ENCODE measurements at regions not wholly inside any gene's neighbourhood (a gene's known extent, or its start where the extent isn't known, plus 50 kb on each side); places are given as distances from the start of the nearest gene placed in this dataset.

DNA sequence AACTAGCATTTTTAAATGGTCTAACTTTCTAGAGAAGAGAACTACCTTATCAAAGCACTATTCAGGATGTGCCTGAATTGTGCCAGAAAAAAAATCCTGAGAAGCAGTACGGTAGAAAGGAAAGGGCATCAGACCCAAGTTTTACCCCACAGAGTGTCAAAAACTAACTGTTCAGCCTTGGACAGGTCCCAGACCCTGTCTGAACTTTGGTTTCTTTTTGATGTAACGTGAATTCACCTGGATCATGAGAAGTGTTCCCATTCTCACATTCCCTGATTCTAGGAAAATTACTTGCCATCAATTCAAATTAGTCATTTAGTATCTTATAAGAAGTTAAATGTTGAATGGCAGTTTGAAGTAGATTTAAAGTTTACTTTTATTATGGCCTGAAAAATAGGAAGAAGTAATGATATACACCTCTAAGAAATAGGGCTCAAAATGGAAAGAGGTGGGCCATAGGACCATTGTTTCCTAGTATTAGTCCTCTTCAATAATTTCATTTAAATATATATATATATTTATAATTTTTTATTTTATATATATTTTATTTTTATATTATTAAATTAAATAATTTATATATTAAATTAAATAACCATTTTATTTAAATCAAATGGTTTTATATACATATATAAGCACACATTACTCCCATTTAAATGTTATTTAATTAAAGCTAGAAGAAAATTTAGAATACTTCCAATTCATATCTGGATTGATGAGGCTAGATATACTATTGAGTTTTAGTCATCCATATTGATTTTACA, 181.9 kb upstream of the PPARGC1A start:
- H3K9me3 ChIP-seq (ENCODE audit: control insufficient read depth in 4 of 4, low read length in 3 of 4) = no peaks in the 10 kb centered on the region
- H3K9ac ChIP-seq (ENCODE audit: low read depth in 1 of 2, low read length in 2 of 2) = no peak overlapping the region
- H3K4me3 ChIP-seq (ENCODE audit: low read depth in 1 of 3, low read length in 3 of 3) = no peak overlapping the region
- H3K4me1 ChIP-seq (ENCODE audit: control insufficient read depth in 4 of 4, insufficient read depth in 4 of 4, low read length in 3 of 4) = peaks cover 0 to 13% (median under 1%) of the 10 kb centered on the region in 4 donors
- TF ChIP-seq FOXA2 (IDR thresholded peaks at IDR 0.05) = no peak
- TF ChIP-seq RXRA (IDR thresholded peaks at IDR 0.05) = peak; percentile 23 to 61
- peak in 1 of 2 donors; percentile 22 for TF ChIP-seq RAD21 (IDR thresholded peaks at IDR 0.05)
- peak; percentile 59 to 62 for TF ChIP-seq HNF4A (conservative IDR thresholded peaks at IDR 0.05)
- TF ChIP-seq, protein P1, sequence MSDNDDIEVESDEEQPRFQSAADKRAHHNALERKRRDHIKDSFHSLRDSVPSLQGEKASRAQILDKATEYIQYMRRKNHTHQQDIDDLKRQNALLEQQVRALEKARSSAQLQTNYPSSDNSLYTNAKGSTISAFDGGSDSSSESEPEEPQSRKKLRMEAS (IDR thresholded peaks at IDR 0.05) = no peak
- H3K27me3 ChIP-seq (ENCODE audit: control insufficient read depth in 4 of 4, insufficient read depth in 4 of 4, low read length in 3 of 4) = no peaks in the 10 kb centered on the region
- no peaks in the 10 kb centered on the region for H3K36me3 ChIP-seq (ENCODE audit: control insufficient read depth in 4 of 4, insufficient read depth in 3 of 4, low read depth in 1 of 4, low read length in 3 of 4)
- H3K27ac ChIP-seq (ENCODE audit: low read depth in 1 of 2, low read length in 2 of 2) = no peak overlapping the region
- no peak for DNase-seq (ENCODE audit: low spot score)
- WGBS = 24% methylated on average over 2 of the region's 2 CpGs

DNA sequence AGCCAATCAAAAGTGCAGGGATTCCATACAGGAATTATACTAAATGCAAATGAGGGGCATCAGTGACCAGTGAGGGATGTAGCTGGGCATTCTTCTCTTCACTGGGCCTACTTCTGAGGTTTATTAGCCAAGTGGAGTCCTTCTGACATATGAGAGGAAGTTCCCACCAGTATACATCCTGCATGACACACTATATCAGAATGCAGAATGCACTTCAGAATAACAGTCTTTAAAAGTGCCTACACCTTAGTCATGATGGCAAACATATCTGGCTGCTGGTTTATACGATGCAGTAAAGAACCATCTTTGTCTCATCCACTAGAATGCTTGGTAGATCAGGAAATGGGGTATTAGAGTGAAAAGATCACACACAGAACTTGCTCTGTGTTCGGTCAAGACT, 180.3 kb upstream of the PPARGC1A start:
- TF ChIP-seq HNF4A (conservative IDR thresholded peaks at IDR 0.05) = no peak
- no peak for TF ChIP-seq YY1 (IDR thresholded peaks at IDR 0.05)
- H3K4me3 ChIP-seq (ENCODE audit: low read depth in 1 of 3, low read length in 3 of 3) = no peak overlapping the region
- H3K36me3 ChIP-seq (ENCODE audit: control insufficient read depth in 4 of 4, insufficient read depth in 3 of 4, low read depth in 1 of 4, low read length in 3 of 4) = no peaks in the 10 kb centered on the region
- H3K27ac ChIP-seq (ENCODE audit: low read depth in 1 of 2, low read length in 2 of 2) = no peak overlapping the region
- H3K9me3 ChIP-seq (ENCODE audit: control insufficient read depth in 4 of 4, low read length in 3 of 4) = no peaks in the 10 kb centered on the region
- H3K9ac ChIP-seq (ENCODE audit: low read depth in 1 of 2, low read length in 2 of 2) = no peak overlapping the region
- no peaks in the 10 kb centered on the region for H3K27me3 ChIP-seq (ENCODE audit: control insufficient read depth in 4 of 4, insufficient read depth in 4 of 4, low read length in 3 of 4)
- peaks cover 0 to 13% (median under 1%) of the 10 kb centered on the region in 4 donors for H3K4me1 ChIP-seq (ENCODE audit: control insufficient read depth in 4 of 4, insufficient read depth in 4 of 4, low read length in 3 of 4)
- DNase-seq (ENCODE audit: low spot score) = no peak
- WGBS = 95% methylated on average over 2 of the region's 2 CpGs

DNA sequence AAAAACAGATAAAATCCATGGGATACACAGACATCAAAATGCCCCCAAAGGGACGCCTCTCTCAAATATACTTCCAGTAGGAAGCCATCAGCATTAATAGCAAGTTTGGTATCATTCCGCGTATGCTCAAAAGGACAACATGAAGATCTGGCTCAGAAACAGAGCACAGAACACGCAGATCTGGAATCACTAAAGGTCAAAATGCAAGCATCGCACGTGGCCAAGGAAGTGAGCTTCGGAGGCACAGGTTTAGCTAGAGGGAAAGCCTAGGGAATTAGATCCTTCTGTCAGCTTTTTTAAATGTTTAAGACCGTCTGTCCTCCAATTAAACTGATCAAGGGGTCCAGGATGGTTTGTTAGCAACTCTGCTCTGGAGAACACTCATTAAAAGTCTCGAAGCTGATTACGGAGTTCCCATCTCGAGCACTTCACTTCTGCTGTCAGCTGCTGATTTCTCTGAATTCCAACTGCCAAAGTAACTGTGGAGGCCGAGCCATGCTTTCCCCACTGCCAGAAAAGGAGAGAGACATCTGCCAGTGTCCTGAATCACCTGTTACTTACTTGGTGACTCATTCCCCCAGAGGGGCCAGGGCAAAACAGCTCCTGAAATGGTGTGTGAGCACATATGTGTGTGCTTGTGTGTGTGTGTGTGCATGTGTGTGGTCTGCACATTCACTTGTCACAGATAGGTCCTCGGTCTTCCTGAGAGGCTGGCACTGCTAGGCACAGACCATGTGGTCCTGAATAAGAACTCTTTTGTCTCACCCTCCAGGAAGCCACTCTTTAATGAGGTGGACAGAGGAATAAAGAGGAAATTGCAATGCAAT, 177.7 kb upstream of the PPARGC1A start:
- TF ChIP-seq, protein P2, sequence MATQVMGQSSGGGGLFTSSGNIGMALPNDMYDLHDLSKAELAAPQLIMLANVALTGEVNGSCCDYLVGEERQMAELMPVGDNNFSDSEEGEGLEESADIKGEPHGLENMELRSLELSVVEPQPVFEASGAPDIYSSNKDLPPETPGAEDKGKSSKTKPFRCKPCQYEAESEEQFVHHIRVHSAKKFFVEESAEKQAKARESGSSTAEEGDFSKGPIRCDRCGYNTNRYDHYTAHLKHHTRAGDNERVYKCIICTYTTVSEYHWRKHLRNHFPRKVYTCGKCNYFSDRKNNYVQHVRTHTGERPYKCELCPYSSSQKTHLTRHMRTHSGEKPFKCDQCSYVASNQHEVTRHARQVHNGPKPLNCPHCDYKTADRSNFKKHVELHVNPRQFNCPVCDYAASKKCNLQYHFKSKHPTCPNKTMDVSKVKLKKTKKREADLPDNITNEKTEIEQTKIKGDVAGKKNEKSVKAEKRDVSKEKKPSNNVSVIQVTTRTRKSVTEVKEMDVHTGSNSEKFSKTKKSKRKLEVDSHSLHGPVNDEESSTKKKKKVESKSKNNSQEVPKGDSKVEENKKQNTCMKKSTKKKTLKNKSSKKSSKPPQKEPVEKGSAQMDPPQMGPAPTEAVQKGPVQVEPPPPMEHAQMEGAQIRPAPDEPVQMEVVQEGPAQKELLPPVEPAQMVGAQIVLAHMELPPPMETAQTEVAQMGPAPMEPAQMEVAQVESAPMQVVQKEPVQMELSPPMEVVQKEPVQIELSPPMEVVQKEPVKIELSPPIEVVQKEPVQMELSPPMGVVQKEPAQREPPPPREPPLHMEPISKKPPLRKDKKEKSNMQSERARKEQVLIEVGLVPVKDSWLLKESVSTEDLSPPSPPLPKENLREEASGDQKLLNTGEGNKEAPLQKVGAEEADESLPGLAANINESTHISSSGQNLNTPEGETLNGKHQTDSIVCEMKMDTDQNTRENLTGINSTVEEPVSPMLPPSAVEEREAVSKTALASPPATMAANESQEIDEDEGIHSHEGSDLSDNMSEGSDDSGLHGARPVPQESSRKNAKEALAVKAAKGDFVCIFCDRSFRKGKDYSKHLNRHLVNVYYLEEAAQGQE (IDR thresholded peaks at IDR 0.05) = no peak
- TF ChIP-seq, protein P1 (IDR thresholded peaks at IDR 0.05) = no peak
- TF ChIP-seq FOXA2 (IDR thresholded peaks at IDR 0.05) = no peak
- TF ChIP-seq, protein P3, sequence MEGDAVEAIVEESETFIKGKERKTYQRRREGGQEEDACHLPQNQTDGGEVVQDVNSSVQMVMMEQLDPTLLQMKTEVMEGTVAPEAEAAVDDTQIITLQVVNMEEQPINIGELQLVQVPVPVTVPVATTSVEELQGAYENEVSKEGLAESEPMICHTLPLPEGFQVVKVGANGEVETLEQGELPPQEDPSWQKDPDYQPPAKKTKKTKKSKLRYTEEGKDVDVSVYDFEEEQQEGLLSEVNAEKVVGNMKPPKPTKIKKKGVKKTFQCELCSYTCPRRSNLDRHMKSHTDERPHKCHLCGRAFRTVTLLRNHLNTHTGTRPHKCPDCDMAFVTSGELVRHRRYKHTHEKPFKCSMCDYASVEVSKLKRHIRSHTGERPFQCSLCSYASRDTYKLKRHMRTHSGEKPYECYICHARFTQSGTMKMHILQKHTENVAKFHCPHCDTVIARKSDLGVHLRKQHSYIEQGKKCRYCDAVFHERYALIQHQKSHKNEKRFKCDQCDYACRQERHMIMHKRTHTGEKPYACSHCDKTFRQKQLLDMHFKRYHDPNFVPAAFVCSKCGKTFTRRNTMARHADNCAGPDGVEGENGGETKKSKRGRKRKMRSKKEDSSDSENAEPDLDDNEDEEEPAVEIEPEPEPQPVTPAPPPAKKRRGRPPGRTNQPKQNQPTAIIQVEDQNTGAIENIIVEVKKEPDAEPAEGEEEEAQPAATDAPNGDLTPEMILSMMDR (IDR thresholded peaks at IDR 0.05; ENCODE audit: low read depth, low read length, missing input control) = no peak
- H3K4me1 ChIP-seq (ENCODE audit: control insufficient read depth in 4 of 4, insufficient read depth in 4 of 4, low read length in 3 of 4) = peaks cover 0 to 6% (median 0%) of the 10 kb centered on the region in 4 donors
- no peaks in the 10 kb centered on the region for H3K9me3 ChIP-seq (ENCODE audit: control insufficient read depth in 4 of 4, low read length in 3 of 4)
- WGBS = 83% methylated on average over 13 of the region's 13 CpGs
- H3K27me3 ChIP-seq (ENCODE audit: control insufficient read depth in 4 of 4, insufficient read depth in 4 of 4, low read length in 3 of 4) = no peaks in the 10 kb centered on the region
- no peak for DNase-seq (ENCODE audit: low spot score)
- H3K27ac ChIP-seq (ENCODE audit: low read depth in 1 of 2, low read length in 2 of 2) = no peak overlapping the region
- no peak overlapping the region for H3K4me3 ChIP-seq (ENCODE audit: low read depth in 1 of 3, low read length in 3 of 3)
- H3K36me3 ChIP-seq (ENCODE audit: control insufficient read depth in 4 of 4, insufficient read depth in 3 of 4, low read depth in 1 of 4, low read length in 3 of 4) = no peaks in the 10 kb centered on the region
- H3K9ac ChIP-seq (ENCODE audit: low read depth in 1 of 2, low read length in 2 of 2) = no peak overlapping the region
